GM12878 (cell line): ENCODE measurements at regions not wholly inside any gene's neighbourhood (a gene's known extent, or its start where the extent isn't known, plus 50 kb on each side); places are given as distances from the start of the nearest gene placed in this dataset.

Experiments used
- ATAC-seq: fragments of 200-7000 bp; cut with Tn5 transposase; 3 replicates; pipeline ENCODE4 v1.9.1; 2020; ENCODE audit warnings: mild to moderate bottlenecking, moderate library complexity
- BruUV-seq: library from RNA; stranded (reverse); fragments of 400-500 nt; replicated peaks from 2 replicates; lab custom pipeline; 2021; lab: Mats Ljungman, UMichigan
- CTCF ChIA-PET: fragments of 300-600 bp; sonication (Branson Sonifier 250); formaldehyde crosslinking; extraction: SDS; loops from one replicate; lab custom pipeline; 2021; ENCODE audit warnings: inconsistent platforms; lab: Yijun Ruan, JAX
- POLR2A ChIA-PET: fragments of 350-600 bp; formaldehyde crosslinking; extraction: SDS; loops from one replicate; lab custom pipeline; 2021; ENCODE audit warnings: inconsistent platforms; lab: Charles Lee
- RAD21 ChIA-PET: fragments of 300-600 bp; sonication (Branson Sonifier 250); formaldehyde crosslinking; loops from one replicate; lab custom pipeline; 2023; ENCODE audit warnings: antibody characterized with exemption; ENCODE audit not compliant: unreplicated experiment; lab: Charles Lee
- SMC1A ChIA-PET: fragments of 300-600 bp; sonication (Branson Sonifier 250); formaldehyde crosslinking; loops from one replicate; lab custom pipeline; 2023; ENCODE audit not compliant: unreplicated experiment, uncharacterized antibody; lab: Charles Lee
- DNase-seq: peaks from one replicate; pipeline ENCODE4 v3.0.0-alpha.2; 2011; ENCODE audit warnings: low read depth, low spot score
- FAIRE-seq: peaks from 3 replicates; lab custom pipeline; 2011; peaks lifted over from hg19 to GRCh38; lab: Jason Lieb, UNC
- H2AFZ ChIP-seq: 2 replicates; pipeline ENCODE4 v1.6.0; 2011; ENCODE audit warnings: low read depth, low read length, control low read depth; ENCODE audit not compliant: control insufficient read depth
- H3K27ac ChIP-seq: 2 replicates; pipeline ENCODE4 v1.5.1; 2011; ENCODE audit warnings: control low read depth; ENCODE audit not compliant: control insufficient read depth, insufficient read depth
- H3K27me3 ChIP-seq, 2 experiments: replicated peaks in 1 of 2; 2 replicates each; pipeline versions ENCODE4 v1.6.0 to v1.6.1; 2011; ENCODE audit warnings: low read length in 1 of 2; ENCODE audit not compliant: control insufficient read depth in 2 of 2, insufficient read depth in 2 of 2
- H3K36me3 ChIP-seq, 2 experiments: 2 replicates each; pipeline ENCODE4 v1.5.1; 2011; ENCODE audit warnings: low read length in 1 of 2; ENCODE audit not compliant: control insufficient read depth in 2 of 2, insufficient read depth in 2 of 2
- H3K4me1 ChIP-seq: 2 replicates; pipeline ENCODE4 v1.6.1; 2011; ENCODE audit warnings: mild to moderate bottlenecking, low read length, moderate library complexity, mixed read lengths; ENCODE audit not compliant: control insufficient read depth, insufficient read depth
- H3K4me2 ChIP-seq: 2 replicates; pipeline ENCODE4 v1.6.0; 2011; ENCODE audit warnings: control low read depth; ENCODE audit not compliant: control insufficient read depth, insufficient read depth
- H3K4me3 ChIP-seq: fragments of 200-600 bp; sonication (generic); 2 replicates; pipeline ENCODE4 v1.5.1; 2016
- H3K79me2 ChIP-seq: 2 replicates; pipeline ENCODE4 v1.6.0; 2011; ENCODE audit warnings: low read length; ENCODE audit not compliant: control insufficient read depth, insufficient read depth
- H3K9ac ChIP-seq: 2 replicates; pipeline ENCODE4 v1.8.0; 2011; ENCODE audit warnings: low read length, control low read depth, mixed read lengths; ENCODE audit not compliant: control insufficient read depth, insufficient read depth
- H3K9me3 ChIP-seq: replicated peaks from 3 replicates; pipeline ENCODE4 v1.5.1; 2011; ENCODE audit warnings: mild to moderate bottlenecking, low read length; ENCODE audit not compliant: control insufficient read depth, insufficient read depth
- H4K20me1 ChIP-seq: 2 replicates; pipeline ENCODE4 v1.6.0; 2011; ENCODE audit not compliant: control insufficient read depth, insufficient read depth
- JUNB ChIP-seq: IDR thresholded peaks from 2 replicates; pipeline ENCODE4 v1.6.1; 2016; ENCODE audit warnings: antibody characterized with exemption, mild to moderate bottlenecking
- LARP7 ChIP-seq: fragments of 450-650 bp; IDR thresholded peaks from 2 replicates; pipeline ENCODE4 v1.6.1; 2017; ENCODE audit warnings: mild to moderate bottlenecking
- RAD21 ChIP-seq: IDR thresholded peaks from 2 replicates; pipeline ENCODE4 v1.6.1; 2011; ENCODE audit warnings: mild to moderate bottlenecking, low read depth, low read length, moderate library complexity; ENCODE audit not compliant: insufficient read depth
- RBBP5 ChIP-seq: fragments of 200-600 bp; sonication (generic); conservative IDR thresholded peaks from 2 replicates; pipeline ENCODE4 v1.6.1; 2016
- SIX5 ChIP-seq: IDR thresholded peaks from 2 replicates; pipeline ENCODE4 v1.6.1; 2011; ENCODE audit warnings: mild to moderate bottlenecking, low read depth, low read length, moderate library complexity; ENCODE audit not compliant: severe bottlenecking
- in situ Hi-C: fragments of 300-500 bp; cut with MboI; formaldehyde crosslinking; loops from 9 replicates; pipeline ENCODE4 v1.14.3; 2018; ENCODE audit warnings: mixed read lengths
- intact Hi-C: fragments of 100-400 bp; cut with micrococcal nuclease; formaldehyde crosslinking; loops from one replicate; pipeline ENCODE4 v1.14.2; 2022; ENCODE audit not compliant: unreplicated experiment
- TF ChIP-seq, protein P1 (sequence below): IDR thresholded peaks from 2 replicates; pipeline ENCODE4 v1.6.1; 2012; ENCODE audit warnings: low read depth, low read length, improper control_type of control experiment
- TF ChIP-seq, protein P2 (sequence below): fragments of 450-650 bp; IDR thresholded peaks from 2 replicates; pipeline ENCODE4 v1.6.1; 2017; ENCODE audit warnings: mild to moderate bottlenecking
- TF ChIP-seq, protein P3 (sequence below): fragments of 450-650 bp; IDR thresholded peaks from 2 replicates; pipeline ENCODE4 v1.6.1; 2017; ENCODE audit warnings: antibody characterized with exemption, mild to moderate bottlenecking, moderate library complexity
- TF ChIP-seq, protein P4 (sequence below): IDR thresholded peaks from 2 replicates; pipeline ENCODE4 v1.6.1; 2012; ENCODE audit warnings: low read depth, low read length, improper control_type of control experiment

DNA sequence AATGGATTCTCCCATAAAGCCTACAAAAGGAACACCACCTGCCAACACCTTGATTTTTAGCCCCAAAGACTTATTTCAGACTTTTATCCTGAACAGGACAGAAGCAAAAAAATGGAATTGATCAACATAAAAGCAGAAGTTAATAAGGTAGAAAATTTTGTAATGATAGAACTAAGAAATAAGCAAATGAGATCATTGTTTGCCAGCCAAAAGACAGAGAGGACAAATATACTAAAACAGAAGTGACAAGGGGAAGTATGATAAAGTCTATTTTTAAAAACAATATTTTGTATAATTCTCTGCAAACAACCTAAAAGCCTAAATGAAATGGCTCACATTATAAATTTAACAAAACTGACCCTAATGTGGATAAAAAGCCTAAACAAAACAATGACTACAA, 110.5 kb upstream of the PRSS3 start:
- in situ Hi-C loops (no loop called here), intact Hi-C loops (no loop called here)
- Histone ChIP-seq H3K79me2 (no peaks in the 10 kb centered on the region), H3K4me1 (no peaks in the 10 kb centered on the region), H2AFZ (no peak overlapping the region), H3K27ac (no peak overlapping the region), H3K4me3 (no peak overlapping the region), H4K20me1 (no peaks in the 10 kb centered on the region), H3K27me3 (no peaks in the 10 kb centered on the region; a peak in 1 of 4 replicates), H3K4me2 (no peak overlapping the region), H3K9ac (no peak overlapping the region), H3K36me3 (no peaks in the 10 kb centered on the region), H3K9me3 (no peaks in the 10 kb centered on the region)
- POLR2A ChIA-PET = no interaction called here
- FAIRE-seq (no peak), DNase-seq (no peak), ATAC-seq (no peak)
- RAD21 ChIA-PET = no interaction called here
- CTCF ChIA-PET = no interaction called here
- SMC1A ChIA-PET = no interaction called here
- TF ChIP-seq RBBP5 = no peak
- TF ChIP-seq, protein P1, sequence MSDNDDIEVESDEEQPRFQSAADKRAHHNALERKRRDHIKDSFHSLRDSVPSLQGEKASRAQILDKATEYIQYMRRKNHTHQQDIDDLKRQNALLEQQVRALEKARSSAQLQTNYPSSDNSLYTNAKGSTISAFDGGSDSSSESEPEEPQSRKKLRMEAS = no peak
- no peak for TF ChIP-seq SIX5
- TF ChIP-seq, protein P2, sequence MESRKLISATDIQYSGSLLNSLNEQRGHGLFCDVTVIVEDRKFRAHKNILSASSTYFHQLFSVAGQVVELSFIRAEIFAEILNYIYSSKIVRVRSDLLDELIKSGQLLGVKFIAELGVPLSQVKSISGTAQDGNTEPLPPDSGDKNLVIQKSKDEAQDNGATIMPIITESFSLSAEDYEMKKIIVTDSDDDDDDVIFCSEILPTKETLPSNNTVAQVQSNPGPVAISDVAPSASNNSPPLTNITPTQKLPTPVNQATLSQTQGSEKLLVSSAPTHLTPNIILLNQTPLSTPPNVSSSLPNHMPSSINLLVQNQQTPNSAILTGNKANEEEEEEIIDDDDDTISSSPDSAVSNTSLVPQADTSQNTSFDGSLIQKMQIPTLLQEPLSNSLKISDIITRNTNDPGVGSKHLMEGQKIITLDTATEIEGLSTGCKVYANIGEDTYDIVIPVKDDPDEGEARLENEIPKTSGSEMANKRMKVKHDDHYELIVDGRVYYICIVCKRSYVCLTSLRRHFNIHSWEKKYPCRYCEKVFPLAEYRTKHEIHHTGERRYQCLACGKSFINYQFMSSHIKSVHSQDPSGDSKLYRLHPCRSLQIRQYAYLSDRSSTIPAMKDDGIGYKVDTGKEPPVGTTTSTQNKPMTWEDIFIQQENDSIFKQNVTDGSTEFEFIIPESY = no peak
- TF ChIP-seq, protein P3, sequence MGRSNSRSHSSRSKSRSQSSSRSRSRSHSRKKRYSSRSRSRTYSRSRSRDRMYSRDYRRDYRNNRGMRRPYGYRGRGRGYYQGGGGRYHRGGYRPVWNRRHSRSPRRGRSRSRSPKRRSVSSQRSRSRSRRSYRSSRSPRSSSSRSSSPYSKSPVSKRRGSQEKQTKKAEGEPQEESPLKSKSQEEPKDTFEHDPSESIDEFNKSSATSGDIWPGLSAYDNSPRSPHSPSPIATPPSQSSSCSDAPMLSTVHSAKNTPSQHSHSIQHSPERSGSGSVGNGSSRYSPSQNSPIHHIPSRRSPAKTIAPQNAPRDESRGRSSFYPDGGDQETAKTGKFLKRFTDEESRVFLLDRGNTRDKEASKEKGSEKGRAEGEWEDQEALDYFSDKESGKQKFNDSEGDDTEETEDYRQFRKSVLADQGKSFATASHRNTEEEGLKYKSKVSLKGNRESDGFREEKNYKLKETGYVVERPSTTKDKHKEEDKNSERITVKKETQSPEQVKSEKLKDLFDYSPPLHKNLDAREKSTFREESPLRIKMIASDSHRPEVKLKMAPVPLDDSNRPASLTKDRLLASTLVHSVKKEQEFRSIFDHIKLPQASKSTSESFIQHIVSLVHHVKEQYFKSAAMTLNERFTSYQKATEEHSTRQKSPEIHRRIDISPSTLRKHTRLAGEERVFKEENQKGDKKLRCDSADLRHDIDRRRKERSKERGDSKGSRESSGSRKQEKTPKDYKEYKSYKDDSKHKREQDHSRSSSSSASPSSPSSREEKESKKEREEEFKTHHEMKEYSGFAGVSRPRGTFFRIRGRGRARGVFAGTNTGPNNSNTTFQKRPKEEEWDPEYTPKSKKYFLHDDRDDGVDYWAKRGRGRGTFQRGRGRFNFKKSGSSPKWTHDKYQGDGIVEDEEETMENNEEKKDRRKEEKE = no peak
- TF ChIP-seq, protein P4, sequence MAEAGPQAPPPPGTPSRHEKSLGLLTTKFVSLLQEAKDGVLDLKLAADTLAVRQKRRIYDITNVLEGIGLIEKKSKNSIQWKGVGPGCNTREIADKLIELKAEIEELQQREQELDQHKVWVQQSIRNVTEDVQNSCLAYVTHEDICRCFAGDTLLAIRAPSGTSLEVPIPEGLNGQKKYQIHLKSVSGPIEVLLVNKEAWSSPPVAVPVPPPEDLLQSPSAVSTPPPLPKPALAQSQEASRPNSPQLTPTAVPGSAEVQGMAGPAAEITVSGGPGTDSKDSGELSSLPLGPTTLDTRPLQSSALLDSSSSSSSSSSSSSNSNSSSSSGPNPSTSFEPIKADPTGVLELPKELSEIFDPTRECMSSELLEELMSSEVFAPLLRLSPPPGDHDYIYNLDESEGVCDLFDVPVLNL = no peak
- no peak for TF ChIP-seq LARP7
- no peak for TF ChIP-seq RAD21
- TF ChIP-seq JUNB = no peak
- no TSS peak for BruUV-seq
